Activated CD8-positive, alpha-beta memory T cell treated with anti-CD3 and anti-CD28 coated beads, Interleukin-2, amount 50 U/mL, for 24 hours (primary cell): ENCODE measurements at regions not wholly inside any gene's neighbourhood (a gene's known extent, or its start where the extent isn't known, plus 50 kb on each side); places are given as distances from the start of the nearest gene placed in this dataset.

Source experiments
- DNase-seq: peaks from one replicate; pipeline ENCODE4 v3.0.0-alpha.2; 2020; ENCODE audit errors: extremely low read depth

GRCh38 chr6:10048370-10049297 lies 366.2 kb downstream of the TFAP2A start:
- DNase-seq, result no peak

GRCh38 chr6:10042280-10042679 lies 372.6 kb downstream of the TFAP2A start:
- DNase-seq, result no peak

GRCh38 chr6:10033223-10033829 lies 381.5 kb downstream of the TFAP2A start:
- DNase-seq, result no peak

- DNase-seq, result no peak
Measured at GRCh38 chr6:10031617-10032016, 383.3 kb downstream of the TFAP2A start.

- DNase-seq, result no peak
Measured at GRCh38 chr6:10030942-10031537, 383.8 kb downstream of the TFAP2A start.

GRCh38 chr6:10028222-10028621 lies 386.7 kb downstream of the TFAP2A start:
- DNase-seq, result no peak

GRCh38 chr6:10019851-10020250 lies 395.0 kb downstream of the TFAP2A start:
- DNase-seq, result no peak

- no peak for DNase-seq
Measured at GRCh38 chr6:10014557-10014956, 400.3 kb downstream of the TFAP2A start.

- DNase-seq, result no peak
Measured at GRCh38 chr6:10000551-10000950, 414.3 kb downstream of the TFAP2A start.

- DNase-seq, result no peak
Measured at GRCh38 chr6:9999796-10000195, 415.1 kb downstream of the TFAP2A start.

- DNase-seq, result no peak
Measured at GRCh38 chr6:9986273-9986672, 428.6 kb downstream of the TFAP2A start.

GRCh38 chr6:9985481-9985880 lies 429.4 kb downstream of the TFAP2A start:
- no peak for DNase-seq

- DNase-seq, result no peak
Measured at GRCh38 chr6:9984607-9985006, 430.3 kb downstream of the TFAP2A start.

GRCh38 chr6:9983168-9983567 lies 431.7 kb downstream of the TFAP2A start:
- no peak for DNase-seq

GRCh38 chr6:9982215-9982614 lies 432.7 kb downstream of the TFAP2A start:
- no peak for DNase-seq

- no peak for DNase-seq
Measured at GRCh38 chr6:9979996-9980395, 434.9 kb downstream of the TFAP2A start.

GRCh38 chr6:9978480-9978879 lies 436.4 kb downstream of the TFAP2A start:
- no peak for DNase-seq

- DNase-seq, result no peak
Measured at GRCh38 chr6:9977411-9977810, 437.5 kb downstream of the TFAP2A start.

- DNase-seq, result no peak
Measured at GRCh38 chr6:9961646-9962045, 453.2 kb downstream of the TFAP2A start.

- DNase-seq, result no peak
Measured at GRCh38 chr6:9957215-9957759, 457.6 kb downstream of the TFAP2A start.

- no peak for DNase-seq
Measured at GRCh38 chr6:9948678-9949077, 466.2 kb downstream of the TFAP2A start.

- no peak for DNase-seq
Measured at GRCh38 chr6:9943986-9944385, 470.9 kb downstream of the TFAP2A start.

GRCh38 chr6:9943026-9943425 lies 471.8 kb downstream of the TFAP2A start:
- no peak for DNase-seq
